ENCODE measurements at regions not wholly inside any gene's neighbourhood (a gene's known extent, or its start where the extent isn't known, plus 50 kb on each side); places are given as distances from the start of the nearest gene placed in this dataset.

GRCh38 chr1:5734996-5735395 lies 257.2 kb downstream of the NPHP4 start:
- TF ChIP-seq POLR2AphosphoS5 (IDR thresholded peaks at IDR 0.05; ENCODE audit: low read depth, low read length) (no peak), REST (IDR thresholded peaks at IDR 0.05; ENCODE audit: insufficient read depth in 1 of 2, low read depth in 2 of 2, low read length in 2 of 2) (no peak), TAF1 (IDR thresholded peaks at IDR 0.05; ENCODE audit: borderline replicate concordance, insufficient read depth, low read length) (no peak), SIN3A (IDR thresholded peaks at IDR 0.05; ENCODE audit: borderline replicate concordance, insufficient read depth, low read length) (no peak), FOXP2 (optimal IDR thresholded peaks at IDR 0.05; ENCODE audit: borderline replicate concordance, extremely low read depth, extremely low read length, insufficient read depth) (no peak)

- TF ChIP-seq REST (IDR thresholded peaks at IDR 0.05; ENCODE audit: insufficient read depth in 1 of 2, low read depth in 2 of 2, low read length in 2 of 2) = no peak
- no peak for TF ChIP-seq POLR2AphosphoS5 (IDR thresholded peaks at IDR 0.05; ENCODE audit: low read depth, low read length)
- TF ChIP-seq FOXP2 (optimal IDR thresholded peaks at IDR 0.05; ENCODE audit: borderline replicate concordance, extremely low read depth, extremely low read length, insufficient read depth) = no peak
- no peak for TF ChIP-seq TAF1 (IDR thresholded peaks at IDR 0.05; ENCODE audit: borderline replicate concordance, insufficient read depth, low read length)
- no peak for TF ChIP-seq SIN3A (IDR thresholded peaks at IDR 0.05; ENCODE audit: borderline replicate concordance, insufficient read depth, low read length)
These were observed 257.8 kb downstream of the NPHP4 start for GRCh38 chr1:5734414-5734813.

GRCh38 chr1:5733596-5733995 lies 258.6 kb downstream of the NPHP4 start:
- TF ChIP-seq REST (IDR thresholded peaks at IDR 0.05; ENCODE audit: insufficient read depth in 1 of 2, low read depth in 2 of 2, low read length in 2 of 2) = no peak

GRCh38 chr1:5731110-5731423 lies 261.2 kb downstream of the NPHP4 start:
- TF ChIP-seq SIN3A (IDR thresholded peaks at IDR 0.05; ENCODE audit: borderline replicate concordance, insufficient read depth, low read length) (no peak), FOXP2 (optimal IDR thresholded peaks at IDR 0.05; ENCODE audit: borderline replicate concordance, extremely low read depth, extremely low read length, insufficient read depth) (no peak), POLR2AphosphoS5 (IDR thresholded peaks at IDR 0.05; ENCODE audit: low read depth, low read length) (no peak), TAF1 (IDR thresholded peaks at IDR 0.05; ENCODE audit: borderline replicate concordance, insufficient read depth, low read length) (no peak), REST (IDR thresholded peaks at IDR 0.05; ENCODE audit: insufficient read depth in 1 of 2, low read depth in 2 of 2, low read length in 2 of 2) (no peak)

GRCh38 chr1:5730272-5731109 lies 261.7 kb downstream of the NPHP4 start:
- no peak for TF ChIP-seq POLR2AphosphoS5 (IDR thresholded peaks at IDR 0.05; ENCODE audit: low read depth, low read length)
- no peak for TF ChIP-seq TAF1 (IDR thresholded peaks at IDR 0.05; ENCODE audit: borderline replicate concordance, insufficient read depth, low read length)
- no peak for TF ChIP-seq FOXP2 (optimal IDR thresholded peaks at IDR 0.05; ENCODE audit: borderline replicate concordance, extremely low read depth, extremely low read length, insufficient read depth)
- TF ChIP-seq SIN3A (IDR thresholded peaks at IDR 0.05; ENCODE audit: borderline replicate concordance, insufficient read depth, low read length) = no peak
- no peak for TF ChIP-seq REST (IDR thresholded peaks at IDR 0.05; ENCODE audit: insufficient read depth in 1 of 2, low read depth in 2 of 2, low read length in 2 of 2)

Data from PFSK-1 (cell line).